AG04449 (cell line): ENCODE measurements at regions not wholly inside any gene's neighbourhood (a gene's known extent, or its start where the extent isn't known, plus 50 kb on each side); places are given as distances from the start of the nearest gene placed in this dataset.

ENCODE experiments used
- CTCF ChIA-PET: fragments of 350-600 bp; formaldehyde crosslinking; extraction: SDS; loops from one replicate; lab custom pipeline; 2021; ENCODE audit warnings: antibody characterized with exemption; lab: Yijun Ruan, JAX
- POLR2A ChIA-PET: fragments of 400-600, 350-600 bp; formaldehyde crosslinking; extraction: SDS; loops from one replicate; lab custom pipeline; 2020; ENCODE audit warnings: antibody characterized with exemption, inconsistent platforms; lab: Yijun Ruan, JAX
- DNase-seq: peaks from one replicate; pipeline ENCODE4 v3.0.0-alpha.2; 2010; ENCODE audit warnings: low read depth, low spot score
- H3K4me3 ChIP-seq: 2 replicates; pipeline ENCODE4 v1.5.1; 2011; ENCODE audit warnings: low read depth, mild to moderate bottlenecking, control low read depth, low read length
- CTCF ChIP-seq: IDR thresholded peaks from one replicate; pipeline ENCODE4 v1.5.1; 2011; ENCODE audit warnings: mild to moderate bottlenecking, moderate library complexity, low read length, control low read depth, inconsistent platforms; ENCODE audit not compliant: insufficient read depth; ENCODE audit errors: missing control alignments

- TF ChIP-seq CTCF: no peak
- H3K4me3 ChIP-seq: no peak overlapping the region
- CTCF ChIA-PET: no interaction called here
- POLR2A ChIA-PET: no interaction called here
- DNase-seq: no peak
Measured at GRCh38 chr2:220701115-220701514, 871.0 kb downstream of the EPHA4 start.

GRCh38 chr2:220703279-220703678 lies 868.8 kb downstream of the EPHA4 start:
- no peak for TF ChIP-seq CTCF
- ChIA-PET CTCF (no interaction called here), POLR2A (no interaction called here)
- no peak for DNase-seq
- H3K4me3 ChIP-seq: no peak overlapping the region

- CTCF ChIA-PET: no interaction called here
- POLR2A ChIA-PET: no interaction called here
- no peak for DNase-seq
- no peak overlapping the region for H3K4me3 ChIP-seq
- no peak for TF ChIP-seq CTCF
Measured at GRCh38 chr2:220704081-220704480, 868.0 kb downstream of the EPHA4 start.

GRCh38 chr2:220704810-220705209 lies 867.3 kb downstream of the EPHA4 start:
- ChIA-PET POLR2A (no interaction called here), CTCF (no interaction called here)
- TF ChIP-seq CTCF: no peak
- H3K4me3 ChIP-seq: no peak overlapping the region
- DNase-seq: no peak

DNA sequence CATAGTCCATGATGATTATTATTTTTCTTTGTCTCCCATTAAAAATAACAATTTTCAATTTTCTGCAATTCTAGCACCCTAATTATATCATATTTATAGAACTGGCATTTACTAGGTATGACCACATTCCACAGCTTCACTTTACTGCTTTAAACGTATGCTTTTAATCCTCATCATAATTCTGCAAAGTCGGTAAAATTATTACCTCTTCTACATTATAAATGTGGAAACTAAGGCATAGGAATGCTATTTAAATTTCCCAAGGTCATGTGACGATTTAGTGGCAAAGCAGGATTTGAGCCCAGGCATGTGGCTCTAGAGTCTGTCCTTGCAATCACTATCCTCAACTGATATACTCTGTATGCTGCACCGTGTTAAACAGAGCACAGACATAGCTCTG lies 866.4 kb downstream of the EPHA4 start:
- TF ChIP-seq CTCF: no peak
- CTCF ChIA-PET: no interaction called here

GRCh38 chr2:220707261-220707660 lies 864.8 kb downstream of the EPHA4 start:
- POLR2A ChIA-PET: no interaction called here
- no peak overlapping the region for H3K4me3 ChIP-seq

More for the DNA sequence above, 866.4 kb downstream of the EPHA4 start:
- POLR2A ChIA-PET: no interaction called here
- H3K4me3 ChIP-seq: no peak overlapping the region
- DNase-seq: no peak

More at GRCh38 chr2:220707261-220707660, 864.8 kb downstream of the EPHA4 start:
- CTCF ChIA-PET: interaction anchor here (1.0 kb wide), 1 partner anchor 603 kb away, joined by 3 read pairs; no protein-coding TSS in a partner anchor
- no peak for TF ChIP-seq CTCF
- no peak for DNase-seq
